GM21723 (cell line): ENCODE measurements at regions not wholly inside any gene's neighbourhood (a gene's known extent, or its start where the extent isn't known, plus 50 kb on each side); places are given as distances from the start of the nearest gene placed in this dataset.

Experiments used
- ATAC-seq: cut with Tn5 transposase; IDR thresholded peaks from one replicate; pipeline ENCODE4 v1.9.1; 2021; ENCODE audit warnings: mild to moderate bottlenecking, moderate library complexity; ENCODE audit not compliant: unreplicated experiment

DNA sequence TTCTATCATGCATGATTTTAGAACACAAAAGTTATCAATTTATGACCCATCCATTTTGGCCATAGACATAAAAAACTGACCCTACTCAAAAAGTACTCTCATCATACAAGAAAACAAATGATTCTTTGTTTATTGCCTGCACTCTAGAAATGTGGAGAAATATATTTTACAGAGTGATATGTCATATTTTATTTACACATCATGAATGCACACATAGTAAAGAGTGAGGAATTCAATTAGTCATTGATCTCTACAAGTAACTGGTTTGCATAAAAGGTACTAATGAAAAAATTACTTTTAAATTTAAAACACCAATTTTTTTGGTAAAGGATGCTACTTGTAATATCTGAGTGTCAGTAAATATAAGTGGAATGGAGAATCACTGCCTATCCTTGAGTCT lies 242.5 kb upstream of the FAT4 start:
- ATAC-seq, result no peak

DNA sequence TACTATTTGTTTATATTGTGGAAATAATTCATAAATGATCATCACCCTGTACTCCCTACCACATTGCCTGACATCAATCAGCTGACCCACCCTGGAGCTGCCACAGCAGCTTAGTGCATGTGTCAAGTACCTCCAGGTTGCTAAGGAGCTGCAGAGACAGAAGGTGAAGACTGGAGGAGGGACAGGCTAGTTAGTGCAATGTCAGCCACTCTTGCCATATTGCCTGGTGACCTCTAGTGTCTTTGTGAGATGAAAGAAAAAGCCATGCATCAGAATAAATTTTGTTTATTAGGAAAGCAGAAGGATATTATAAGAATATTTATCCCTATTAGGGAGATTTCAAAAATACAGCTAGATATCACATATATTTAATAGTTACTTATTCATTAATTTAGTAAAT lies 243.9 kb upstream of the FAT4 start:
- ATAC-seq, result no peak

DNA sequence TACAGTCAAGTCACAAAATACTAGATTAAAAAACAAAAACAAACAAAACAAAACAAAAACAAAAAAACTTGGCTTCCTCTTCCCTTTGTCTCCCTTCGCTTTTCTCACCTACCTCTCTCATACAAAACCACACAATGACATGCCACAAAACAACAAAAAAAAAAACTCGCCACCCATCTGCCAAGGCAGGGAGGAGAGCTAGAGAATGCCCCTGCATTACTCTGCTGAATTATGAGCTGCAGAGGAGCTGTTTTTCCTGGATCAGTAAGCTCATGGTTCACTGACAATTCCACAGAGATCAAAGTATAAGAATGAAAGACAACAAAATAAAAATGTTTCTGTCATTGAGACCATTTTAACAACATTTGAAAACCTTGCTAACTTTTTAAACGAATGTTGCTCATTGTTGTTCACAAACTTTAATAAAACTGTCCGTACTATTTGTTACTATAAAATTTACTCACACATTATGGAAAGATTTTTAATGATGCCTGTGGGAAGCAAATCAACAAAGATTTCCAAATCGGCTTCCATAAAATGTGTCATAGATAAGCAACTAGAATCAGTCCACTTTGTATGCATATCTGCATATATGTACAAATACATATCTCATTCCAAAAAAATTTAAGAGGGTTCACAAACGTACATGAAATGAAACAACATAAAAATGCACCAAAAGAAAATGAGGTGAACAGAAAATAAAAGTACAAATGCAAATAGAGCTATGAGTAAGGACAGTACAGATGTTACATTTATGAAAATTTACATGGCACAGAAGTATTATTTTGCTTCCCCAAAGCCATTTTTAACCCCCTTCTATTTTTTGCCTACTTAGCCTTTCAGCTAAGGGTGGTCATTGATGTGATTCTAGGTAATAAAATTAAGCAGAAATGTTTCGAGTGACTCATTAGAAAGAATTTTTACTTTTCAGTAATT lies 252.4 kb upstream of the FAT4 start:
- ATAC-seq, result no peak

DNA sequence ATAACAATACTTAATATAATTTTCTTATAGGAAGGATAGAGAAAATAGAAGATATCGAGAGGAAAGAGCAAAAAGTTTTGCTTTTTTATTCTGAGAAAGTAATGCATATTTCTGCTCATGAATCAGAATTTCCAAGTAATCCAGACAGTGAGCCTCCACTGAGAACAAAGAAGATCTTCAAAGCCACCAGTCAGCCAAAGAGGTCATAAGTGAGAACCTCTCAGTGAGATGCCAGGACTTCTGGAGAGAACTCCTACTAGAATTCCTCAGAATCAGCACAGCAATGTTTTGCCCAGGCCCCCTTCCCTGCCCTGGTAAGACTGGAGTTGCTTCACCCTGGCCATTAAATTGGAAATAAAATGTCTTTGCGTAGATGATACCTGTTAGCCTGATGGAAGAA lies 254.4 kb upstream of the FAT4 start:
- ATAC-seq, result no peak

DNA sequence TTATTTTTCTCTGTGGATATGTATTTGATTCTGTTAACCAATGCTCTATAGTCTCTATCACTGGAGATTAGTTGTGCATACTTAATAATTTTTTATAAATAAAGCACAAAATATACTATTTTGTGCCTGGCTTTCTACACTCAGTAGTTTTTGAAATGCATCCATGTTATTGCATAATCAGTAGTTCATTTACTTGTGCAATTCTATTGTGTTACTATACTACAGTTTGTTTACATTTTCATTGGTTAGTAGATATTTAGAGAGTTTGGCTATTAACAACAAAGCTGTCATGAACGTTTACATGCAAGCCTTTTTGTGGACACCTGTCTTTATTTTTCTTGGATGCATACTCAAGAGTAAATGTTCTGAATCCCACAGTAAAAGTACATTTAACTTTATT lies 265.0 kb upstream of the FAT4 start:
- no peak for ATAC-seq

DNA sequence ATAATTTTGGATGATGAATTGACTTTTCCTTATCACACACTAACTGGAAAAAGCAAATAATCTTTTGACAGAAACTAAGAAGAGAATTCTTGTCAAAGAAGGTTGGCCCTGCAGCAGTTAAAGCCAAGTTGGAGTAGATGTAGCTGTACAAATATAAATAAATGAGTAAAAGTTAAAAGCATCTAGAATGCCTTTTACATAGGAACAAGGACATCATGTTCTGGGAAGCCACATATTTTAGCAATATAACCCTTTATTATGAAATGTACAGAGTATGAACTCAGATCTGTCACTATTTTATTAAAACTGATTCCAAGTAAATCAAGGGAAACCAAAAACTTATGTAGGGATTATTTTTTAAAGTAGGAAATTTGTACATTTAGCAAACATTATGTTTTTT lies 269.4 kb upstream of the FAT4 start:
- ATAC-seq, result no peak

DNA sequence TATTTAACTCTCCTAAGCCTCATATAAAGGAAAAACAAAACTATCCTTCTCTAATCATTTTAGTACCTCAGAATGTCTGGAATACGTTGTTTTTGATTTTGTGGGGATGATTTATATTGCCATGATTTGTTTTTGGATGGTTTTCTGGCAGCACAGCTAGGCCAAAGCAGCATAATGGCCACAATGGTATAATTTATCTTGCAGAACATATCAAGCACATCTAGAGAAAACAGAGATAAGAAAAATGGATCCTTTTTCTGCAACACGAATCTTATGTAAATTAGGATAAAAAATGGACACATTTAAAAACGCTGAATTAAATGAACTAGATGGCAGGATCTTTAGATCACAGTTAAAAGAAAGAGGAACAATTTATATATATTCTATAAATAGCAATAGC lies 269.9 kb upstream of the FAT4 start:
- ATAC-seq, result no peak

DNA sequence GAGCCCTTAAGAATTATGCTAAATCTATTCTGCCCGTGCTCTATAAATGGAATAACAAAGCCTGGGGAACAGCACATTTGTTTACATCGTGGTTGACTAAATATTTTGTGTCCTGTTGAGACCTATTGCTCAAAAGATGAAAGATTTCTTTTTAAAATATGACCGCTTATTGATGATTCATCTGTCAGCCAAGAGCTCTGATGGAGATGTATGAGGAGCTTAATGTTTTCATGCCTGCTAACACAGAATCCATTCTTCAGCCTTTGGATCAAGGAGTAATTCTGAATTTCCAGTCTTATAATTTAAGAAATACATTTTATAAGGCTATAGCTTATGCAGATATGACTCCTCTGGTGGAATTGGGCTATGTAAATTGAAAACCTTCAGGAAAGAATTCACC lies 271.3 kb upstream of the FAT4 start:
- ATAC-seq, result no peak

DNA sequence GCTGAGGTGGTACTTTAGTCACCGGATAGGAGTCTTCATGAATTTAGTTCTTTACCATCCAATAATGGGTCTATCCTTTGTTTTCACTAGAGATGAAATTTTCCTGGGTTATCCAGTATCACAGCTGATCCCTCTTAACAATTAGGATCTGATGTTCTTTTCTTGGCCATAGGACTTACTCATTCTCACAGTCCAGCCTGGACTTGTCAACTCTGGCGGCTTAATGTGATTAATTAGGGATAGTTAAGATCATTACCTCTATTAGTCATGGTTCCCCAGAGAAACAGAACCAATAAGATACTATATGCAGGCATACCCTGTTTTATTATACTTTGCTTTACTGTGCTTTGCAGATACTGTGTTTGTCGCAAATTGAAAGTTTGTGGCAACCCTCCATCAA lies 272.7 kb upstream of the FAT4 start:
- ATAC-seq, result no peak

DNA sequence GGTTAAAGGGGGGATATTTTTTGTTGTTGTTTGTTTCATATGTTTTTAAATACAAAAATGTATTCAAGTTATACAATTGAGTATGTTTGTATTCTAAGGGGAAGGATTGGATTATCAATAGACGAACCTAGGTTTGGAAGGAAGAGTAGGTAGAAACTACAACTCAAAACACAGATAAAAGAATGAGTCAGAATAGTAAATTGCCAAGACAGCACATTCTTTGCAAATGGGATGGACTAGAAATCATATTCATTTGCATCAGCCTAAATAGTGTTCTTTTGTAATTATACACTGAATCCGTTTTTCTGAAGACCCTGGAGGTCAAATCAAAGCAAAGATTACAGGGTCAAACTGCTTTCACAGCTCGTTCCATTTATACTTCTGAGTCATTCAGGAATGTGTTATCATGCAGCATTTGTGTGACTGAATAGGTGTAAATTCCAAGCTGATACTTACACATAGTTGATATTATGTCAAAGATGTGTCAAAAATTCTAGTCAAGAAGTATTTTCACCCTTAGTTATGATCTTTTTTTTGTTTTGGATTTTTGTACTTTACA lies 273.3 kb upstream of the FAT4 start:
- ATAC-seq, result no peak

DNA sequence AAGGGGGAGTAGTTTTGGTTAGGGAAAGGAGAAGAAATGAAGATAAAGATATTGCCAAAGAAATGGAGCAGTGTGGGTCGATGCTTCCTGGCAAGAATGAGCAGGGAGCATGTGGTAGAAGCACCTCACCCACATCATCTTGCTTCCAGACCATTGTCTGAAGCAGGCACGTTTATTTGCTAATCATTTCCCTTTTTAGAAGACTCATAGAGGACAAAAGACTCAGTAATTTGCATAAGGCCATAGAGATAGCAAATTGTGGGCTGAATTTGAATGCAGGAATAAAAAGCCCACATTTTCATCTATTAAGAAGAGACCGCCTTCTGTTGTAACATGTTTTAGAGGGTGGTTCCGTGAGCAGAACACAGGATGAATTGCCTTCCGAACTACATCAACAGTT lies 275.2 kb upstream of the FAT4 start:
- no peak for ATAC-seq

DNA sequence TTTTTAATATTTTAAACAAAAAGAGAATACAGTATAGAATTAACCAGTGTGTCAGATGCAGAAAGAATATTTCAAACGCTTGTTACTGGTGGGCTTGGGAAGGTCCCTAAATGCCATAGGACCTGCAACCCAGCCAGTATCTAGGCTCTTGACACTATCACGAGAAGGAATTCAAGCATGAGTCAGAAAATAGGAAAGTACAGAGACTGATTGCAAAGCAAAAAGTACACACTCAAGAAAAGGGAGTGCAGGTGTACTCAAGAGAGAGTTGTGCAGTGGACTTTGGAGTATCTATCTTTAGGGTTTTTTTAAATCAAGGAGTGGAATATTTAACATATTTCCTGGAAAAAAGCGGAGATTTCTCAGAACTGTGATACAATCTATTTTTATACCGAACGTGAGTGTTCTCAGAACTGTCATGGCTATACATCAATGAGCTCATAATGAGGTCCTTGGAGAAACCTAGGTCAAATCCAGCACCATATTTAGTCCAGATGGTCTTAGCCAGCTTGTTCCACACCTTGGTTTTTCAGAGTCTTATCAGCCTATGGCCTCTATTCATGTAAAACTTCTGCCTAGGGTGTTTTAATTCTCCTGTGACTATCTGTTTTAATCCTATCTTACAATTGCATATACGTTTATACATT lies 291.8 kb upstream of the FAT4 start:
- ATAC-seq, result no peak

DNA sequence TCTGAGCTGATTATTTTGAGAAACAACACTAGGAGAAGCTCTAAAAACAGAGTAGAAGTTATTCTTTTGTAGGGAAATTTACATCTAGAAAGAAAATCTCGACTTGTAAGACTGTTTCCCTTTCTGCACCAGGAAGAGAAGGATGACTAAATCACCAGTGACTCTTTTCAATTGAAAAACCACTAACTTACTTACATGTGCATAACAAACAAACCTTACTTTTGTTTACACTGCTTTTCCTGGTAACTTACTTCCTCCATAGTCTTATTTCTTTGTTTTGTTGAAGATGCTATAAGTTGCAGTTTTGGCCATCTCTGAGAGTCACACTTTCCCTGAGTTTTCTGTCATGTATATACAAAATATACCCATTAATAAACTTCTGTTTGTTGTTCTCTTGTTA lies 293.6 kb upstream of the FAT4 start:
- no peak for ATAC-seq

DNA sequence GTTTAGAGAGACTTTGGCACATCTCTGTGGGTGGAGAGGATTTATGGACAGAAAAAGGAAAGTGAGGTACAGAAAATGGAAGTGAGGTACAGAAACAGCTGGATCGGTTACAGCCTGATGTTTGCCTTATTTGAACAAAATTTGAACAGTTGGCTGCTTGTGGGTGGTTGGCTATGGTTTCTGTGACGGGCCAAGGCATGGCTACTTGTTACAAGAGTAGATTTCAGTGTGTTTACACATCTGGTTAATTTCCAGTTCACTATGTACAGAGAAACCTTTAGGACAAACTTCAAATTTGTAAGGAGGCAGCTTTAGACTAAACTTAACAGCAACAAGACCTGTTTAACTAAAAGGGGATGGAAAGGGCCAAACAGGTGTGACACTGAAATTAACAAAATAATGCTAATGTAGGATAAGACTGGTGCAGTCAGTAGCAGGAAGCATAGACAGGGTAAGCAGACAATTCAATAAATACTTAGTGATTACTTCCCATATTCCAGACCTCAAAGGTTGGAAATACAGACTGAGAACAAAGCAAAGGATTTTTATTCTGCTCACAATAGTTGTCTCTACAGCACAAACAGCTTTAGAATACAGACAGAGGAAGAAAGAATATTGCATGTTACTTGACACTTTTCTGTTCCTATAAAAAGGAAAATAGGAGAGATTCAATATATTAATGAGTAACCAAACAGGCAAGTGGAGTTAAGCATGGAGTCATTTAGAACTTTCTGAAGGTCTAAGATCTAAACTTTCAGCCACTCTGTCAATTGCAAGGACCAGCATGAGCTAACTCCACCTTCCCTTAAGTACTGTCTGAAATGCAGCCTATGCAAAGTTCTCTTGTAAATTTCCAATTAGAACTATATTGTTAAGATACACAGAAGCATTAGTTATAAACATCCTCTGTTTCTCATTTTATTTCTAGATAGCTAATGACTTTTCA lies 294.4 kb upstream of the FAT4 start:
- ATAC-seq, result no peak

DNA sequence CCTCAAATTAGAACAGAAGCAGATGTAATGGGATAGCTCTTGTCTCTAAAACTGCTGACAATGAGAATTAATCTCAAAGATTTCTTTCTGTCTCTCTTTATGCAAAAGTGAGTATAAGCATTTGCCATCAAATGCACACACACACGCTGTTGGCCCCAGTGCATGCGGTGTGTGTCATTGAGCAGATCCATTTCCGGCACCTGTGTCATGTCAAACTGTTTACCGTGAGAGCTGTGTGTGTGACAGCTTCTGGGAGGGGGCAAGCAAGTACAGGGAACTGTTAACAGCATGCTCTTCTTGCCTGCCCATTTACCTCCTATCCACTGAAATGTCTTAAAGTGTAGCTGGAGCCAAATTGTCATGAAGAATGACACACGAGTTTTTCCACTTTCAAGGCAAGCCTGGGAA lies 297.9 kb upstream of the FAT4 start:
- no peak for ATAC-seq

DNA sequence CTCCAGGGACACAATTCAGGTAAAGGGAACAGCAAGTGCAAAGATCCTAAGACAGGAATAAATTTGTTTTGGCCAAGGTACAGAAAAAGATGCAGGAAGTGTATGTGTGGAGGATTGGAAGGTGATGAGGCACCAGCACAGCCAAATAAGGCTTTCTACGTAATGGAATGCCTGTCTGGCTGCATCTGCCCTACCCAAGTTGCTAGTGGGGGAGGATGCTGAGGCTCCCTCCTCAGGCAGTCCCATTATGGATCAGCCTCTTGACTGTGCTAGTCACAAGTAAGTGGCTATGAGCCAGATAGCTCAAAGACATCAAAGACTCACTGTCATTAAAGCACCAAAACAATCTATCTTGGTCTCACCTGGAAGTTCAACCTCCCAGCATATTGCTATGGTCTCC lies 300.9 kb upstream of the FAT4 start:
- ATAC-seq, result no peak

DNA sequence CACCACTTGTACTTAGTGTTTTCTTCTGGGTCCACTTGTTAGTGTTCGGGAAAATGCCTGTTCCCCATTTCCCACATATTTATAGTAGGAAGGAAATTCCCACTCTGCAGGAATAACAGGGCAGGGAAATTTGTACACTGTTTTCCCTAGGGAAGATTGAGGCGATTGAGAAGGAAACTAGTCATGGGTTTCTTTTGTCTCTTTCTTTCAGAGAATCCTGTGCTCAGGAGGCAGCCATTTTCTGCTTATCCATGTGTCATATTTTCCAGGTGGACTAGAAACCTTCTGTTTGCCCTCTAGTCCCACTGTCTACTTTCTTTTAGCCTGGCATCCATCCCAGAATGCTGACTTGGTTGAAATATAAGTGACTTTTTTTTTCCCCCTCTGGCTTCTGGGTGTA lies 299.1 kb upstream of the ANKRD50 start:
- ATAC-seq, result no peak

DNA sequence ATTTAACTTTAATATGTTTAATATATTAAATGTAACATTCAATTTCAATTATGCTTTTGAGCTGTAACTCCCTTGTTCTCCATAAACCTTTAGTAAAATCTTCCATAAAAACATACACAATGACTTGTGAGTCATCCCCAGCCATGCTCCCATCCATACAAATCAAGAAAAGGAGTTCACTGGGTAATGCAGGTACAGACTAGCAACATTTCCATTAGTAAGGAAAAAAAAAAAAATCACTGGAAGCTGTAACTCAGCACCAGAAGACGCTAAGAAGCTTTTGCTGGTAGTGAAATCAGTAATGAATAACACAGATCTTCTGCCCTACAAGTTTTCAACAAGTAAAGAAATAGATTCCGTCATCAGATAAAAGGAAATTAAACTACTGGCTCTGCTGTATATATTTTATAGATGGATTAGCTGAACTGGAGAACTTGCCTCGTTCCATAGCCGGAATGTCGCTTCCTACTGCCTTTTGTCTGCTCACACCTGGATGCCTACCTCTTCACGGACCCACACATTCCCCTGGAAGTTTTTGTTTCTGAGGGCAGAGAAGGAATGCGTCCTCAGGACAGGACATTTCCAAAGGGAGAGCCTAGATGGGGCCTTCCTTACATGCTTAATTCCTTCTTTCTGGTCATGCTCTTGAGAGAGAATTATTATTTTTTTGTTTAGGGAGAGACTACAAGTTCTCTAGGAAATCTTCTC lies 298.4 kb upstream of the ANKRD50 start:
- ATAC-seq, result no peak

DNA sequence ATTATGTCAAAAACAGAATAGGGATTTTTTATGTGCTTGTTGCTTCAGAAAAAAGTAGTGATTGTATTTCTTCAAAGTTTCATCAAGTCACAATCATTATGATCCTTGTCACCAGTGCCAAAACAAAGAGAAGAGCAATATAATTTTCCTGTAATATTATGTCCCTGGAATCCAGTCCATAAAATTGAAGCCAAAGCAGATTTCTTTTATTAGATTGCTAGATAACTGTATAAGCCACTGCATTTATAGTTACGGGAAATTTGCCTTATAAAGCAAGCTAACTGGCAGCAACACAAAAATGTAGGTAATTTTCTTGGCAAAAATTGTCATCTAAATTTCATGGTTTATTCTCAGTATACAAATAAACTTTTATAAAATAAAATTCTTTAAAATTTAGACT lies 296.1 kb upstream of the ANKRD50 start:
- no peak for ATAC-seq

DNA sequence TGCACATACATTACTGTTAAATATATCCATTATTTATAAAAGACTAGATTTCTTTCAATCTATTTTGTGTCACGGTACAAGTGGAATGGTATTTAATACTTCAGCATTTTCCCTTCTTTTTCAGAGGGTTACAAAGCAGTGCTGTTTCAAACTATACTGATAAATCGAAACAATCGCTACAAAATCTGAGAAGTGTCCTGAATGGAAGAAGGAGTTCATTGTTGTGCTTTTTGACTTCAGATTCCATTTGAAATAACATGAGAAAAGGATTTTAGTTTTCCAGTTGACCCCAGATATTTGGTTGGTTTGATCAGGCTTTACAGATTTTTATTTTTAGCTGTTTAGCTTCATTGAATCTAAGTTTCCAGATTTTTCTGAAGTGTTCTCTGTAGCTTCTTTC lies 292.1 kb upstream of the ANKRD50 start:
- ATAC-seq, result no peak

DNA sequence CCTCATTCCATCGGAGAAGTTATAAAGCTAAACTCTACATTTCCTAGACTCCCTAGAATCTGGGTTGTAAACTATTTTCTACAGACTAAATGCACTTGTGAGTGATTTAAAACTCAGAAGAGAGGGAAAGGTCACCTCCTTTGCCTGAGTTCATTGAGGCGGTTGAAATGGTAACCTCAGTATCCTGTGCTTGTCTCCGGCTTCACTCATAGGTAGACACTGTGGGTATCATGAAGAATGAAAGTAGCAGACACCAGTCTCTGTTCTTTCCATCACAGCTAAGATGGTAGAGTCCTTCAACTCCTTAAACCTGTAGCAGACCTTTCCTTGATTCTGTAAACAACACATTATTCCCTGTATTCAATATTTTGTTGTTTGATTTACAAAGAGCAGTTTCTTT lies 291.3 kb upstream of the ANKRD50 start:
- no peak for ATAC-seq
